ENCODE measurements at regions not wholly inside any gene's neighbourhood (a gene's known extent, or its start where the extent isn't known, plus 50 kb on each side); places are given as distances from the start of the nearest gene placed in this dataset.

GRCh38 chr21:22554690-22555316 lies 1556.6 kb downstream of the NCAM2 start (continued):
- TF ChIP-seq ESRRA (CRISPR knock-in tag; IDR thresholded peaks at IDR 0.05; ENCODE audit: borderline replicate concordance) (no peak), PRRX2 (CRISPR knock-in tag; IDR thresholded peaks at IDR 0.05) (no peak), NFYB (CRISPR knock-in tag; conservative IDR thresholded peaks at IDR 0.05; ENCODE audit: low read depth) (no peak)

DNA sequence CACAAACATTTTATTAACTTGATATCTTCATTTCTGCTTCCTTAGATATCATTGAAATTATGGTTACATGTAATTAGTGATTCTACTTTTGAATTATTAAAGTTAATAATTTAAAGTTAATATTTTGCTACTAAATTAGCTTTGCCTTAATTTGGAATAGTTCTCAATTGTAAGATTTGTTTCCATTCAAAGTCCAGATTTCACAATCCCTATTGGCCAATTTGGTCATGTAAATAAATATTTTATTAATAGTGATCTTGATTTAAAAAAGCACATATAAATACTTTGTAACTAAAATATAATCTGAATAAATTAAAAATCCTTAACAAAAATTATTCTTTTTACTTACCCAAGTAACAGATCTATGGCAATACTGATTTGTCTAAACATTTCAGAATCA lies 1558.6 kb downstream of the NCAM2 start:
- H3K27ac Mint-ChIP-seq = no peak overlapping the region
- CTCF ChIA-PET = no interaction called here
- no peak overlapping the region for H3K4me3 Mint-ChIP-seq
- ATAC-seq = no peak
- TF ChIP-seq ELF4 (CRISPR knock-in tag; IDR thresholded peaks at IDR 0.05; ENCODE audit: low read depth) (no peak), HMGA2 (CRISPR knock-in tag; IDR thresholded peaks at IDR 0.05) (no peak), TEAD1 (CRISPR knock-in tag; IDR thresholded peaks at IDR 0.05) (no peak), ZNF281 (CRISPR knock-in tag; IDR thresholded peaks at IDR 0.05) (no peak), CDX4 (CRISPR knock-in tag; IDR thresholded peaks at IDR 0.05; ENCODE audit: borderline replicate concordance) (no peak), ZNF416 (CRISPR knock-in tag; IDR thresholded peaks at IDR 0.05) (no peak), NR1H2 (CRISPR knock-in tag; IDR thresholded peaks at IDR 0.05) (no peak), TEAD4 (CRISPR knock-in tag; IDR thresholded peaks at IDR 0.05) (no peak)
- TF ChIP-seq, protein P1, sequence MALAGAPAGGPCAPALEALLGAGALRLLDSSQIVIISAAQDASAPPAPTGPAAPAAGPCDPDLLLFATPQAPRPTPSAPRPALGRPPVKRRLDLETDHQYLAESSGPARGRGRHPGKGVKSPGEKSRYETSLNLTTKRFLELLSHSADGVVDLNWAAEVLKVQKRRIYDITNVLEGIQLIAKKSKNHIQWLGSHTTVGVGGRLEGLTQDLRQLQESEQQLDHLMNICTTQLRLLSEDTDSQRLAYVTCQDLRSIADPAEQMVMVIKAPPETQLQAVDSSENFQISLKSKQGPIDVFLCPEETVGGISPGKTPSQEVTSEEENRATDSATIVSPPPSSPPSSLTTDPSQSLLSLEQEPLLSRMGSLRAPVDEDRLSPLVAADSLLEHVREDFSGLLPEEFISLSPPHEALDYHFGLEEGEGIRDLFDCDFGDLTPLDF (CRISPR knock-in tag; IDR thresholded peaks at IDR 0.05) = no peak
- H3K9me3 Mint-ChIP-seq = peaks cover 19% of the 10 kb centered on the region
- DNase-seq (ENCODE audit: low spot score) = no peak
- H3K36me3 Mint-ChIP-seq = peaks cover 10% of the 10 kb centered on the region
- no peaks in the 10 kb centered on the region for H3K27me3 Mint-ChIP-seq (ENCODE audit: low read depth)
- POLR2A ChIA-PET = no interaction called here
- H3K4me1 Mint-ChIP-seq = no peaks in the 10 kb centered on the region

DNA sequence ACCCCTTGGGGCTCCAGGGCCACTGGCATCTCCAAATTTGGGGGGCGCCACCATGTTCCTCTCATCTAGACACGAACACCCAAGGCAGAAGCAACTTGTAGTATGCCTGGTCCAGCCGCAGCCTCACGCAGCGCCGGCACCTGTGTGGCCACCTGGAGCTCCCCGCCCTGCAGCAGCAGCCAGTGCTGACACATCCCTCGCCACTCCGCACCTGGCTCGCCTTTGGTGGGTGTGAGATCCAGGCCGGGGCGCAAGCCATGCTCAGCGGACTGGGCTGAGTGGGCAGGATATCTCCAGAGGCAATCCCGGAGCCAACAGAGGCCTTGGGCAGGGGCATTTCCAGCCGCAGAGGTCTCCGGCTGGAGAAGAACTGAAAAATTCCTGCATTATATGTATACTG lies 1563.7 kb downstream of the NCAM2 start:
- H3K27ac Mint-ChIP-seq = no peak overlapping the region
- ChIA-PET CTCF (interaction anchor here (0.6 kb wide), 1 partner anchor 13 kb away, joined by 3 read pairs; no protein-coding TSS in a partner anchor), POLR2A (no interaction called here)
- no peak for TF ChIP-seq GRHL2 (CRISPR knock-in tag; IDR thresholded peaks at IDR 0.05; ENCODE audit: insufficient replicate concordance, severe bottlenecking)
- TF ChIP-seq, protein P2, sequence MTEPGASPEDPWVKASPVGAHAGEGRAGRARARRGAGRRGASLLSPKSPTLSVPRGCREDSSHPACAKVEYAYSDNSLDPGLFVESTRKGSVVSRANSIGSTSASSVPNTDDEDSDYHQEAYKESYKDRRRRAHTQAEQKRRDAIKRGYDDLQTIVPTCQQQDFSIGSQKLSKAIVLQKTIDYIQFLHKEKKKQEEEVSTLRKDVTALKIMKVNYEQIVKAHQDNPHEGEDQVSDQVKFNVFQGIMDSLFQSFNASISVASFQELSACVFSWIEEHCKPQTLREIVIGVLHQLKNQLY (CRISPR knock-in tag; IDR thresholded peaks at IDR 0.05) = no peak
- no peak for TF ChIP-seq EMX1 (CRISPR knock-in tag; IDR thresholded peaks at IDR 0.05)
- no peak for TF ChIP-seq ZNF263 (CRISPR knock-in tag; IDR thresholded peaks at IDR 0.05; ENCODE audit: low read depth)
- no peak for TF ChIP-seq ZNF671 (CRISPR knock-in tag; IDR thresholded peaks at IDR 0.05)
- no peak for TF ChIP-seq ZNF219 (CRISPR knock-in tag; IDR thresholded peaks at IDR 0.05; ENCODE audit: borderline replicate concordance)
- no peak for TF ChIP-seq ATF6 (CRISPR knock-in tag; IDR thresholded peaks at IDR 0.05)
- TF ChIP-seq E2F4 (CRISPR knock-in tag; IDR thresholded peaks at IDR 0.05; ENCODE audit: borderline replicate concordance, low read depth) = no peak
- no peak for TF ChIP-seq NR3C1 (CRISPR knock-in tag; conservative IDR thresholded peaks at IDR 0.05; ENCODE audit: low read depth)
- TF ChIP-seq ELF4 (CRISPR knock-in tag; IDR thresholded peaks at IDR 0.05; ENCODE audit: low read depth) = no peak
- no peak for TF ChIP-seq MXD4 (CRISPR knock-in tag; IDR thresholded peaks at IDR 0.05; ENCODE audit: borderline replicate concordance)
- TF ChIP-seq TP53 (CRISPR knock-in tag; IDR thresholded peaks at IDR 0.05) = no peak
- TF ChIP-seq MAX (CRISPR knock-in tag; IDR thresholded peaks at IDR 0.05) = no peak
- TF ChIP-seq ZNF396 (CRISPR knock-in tag; IDR thresholded peaks at IDR 0.05; ENCODE audit: borderline replicate concordance) = no peak
- peaks cover 19% of the 10 kb centered on the region for H3K9me3 Mint-ChIP-seq
- no peaks in the 10 kb centered on the region for H3K4me1 Mint-ChIP-seq
- H3K4me3 Mint-ChIP-seq = no peak overlapping the region
- DNase-seq (ENCODE audit: low spot score) (no peak), ATAC-seq (no peak)
- peaks cover 10% of the 10 kb centered on the region for H3K36me3 Mint-ChIP-seq
- no peaks in the 10 kb centered on the region for H3K27me3 Mint-ChIP-seq (ENCODE audit: low read depth)

Measured in WTC11 (cell line).